Posterior vena cava (tissue), 2 donors: ENCODE measurements at regions not wholly inside any gene's neighbourhood (a gene's known extent, or its start where the extent isn't known, plus 50 kb on each side); places are given as distances from the start of the nearest gene placed in this dataset.

Source experiments
- DNase-seq: peaks from one replicate; pipeline ENCODE4 v3.0.0-alpha.2; 2020; ENCODE audit warnings: low spot score
- intact Hi-C, 2 donors: fragments of 100-400 bp; cut with DNase I; formaldehyde crosslinking; loops; one replicate each; pipeline versions ENCODE4 v1.14.1 to v1.14.2; 2022 to 2023
- donor health status: DM: yes; HTN: yes; CAD: no.
- donor health status: DM: yes; HTN: yes; CAD: no.

DNA sequence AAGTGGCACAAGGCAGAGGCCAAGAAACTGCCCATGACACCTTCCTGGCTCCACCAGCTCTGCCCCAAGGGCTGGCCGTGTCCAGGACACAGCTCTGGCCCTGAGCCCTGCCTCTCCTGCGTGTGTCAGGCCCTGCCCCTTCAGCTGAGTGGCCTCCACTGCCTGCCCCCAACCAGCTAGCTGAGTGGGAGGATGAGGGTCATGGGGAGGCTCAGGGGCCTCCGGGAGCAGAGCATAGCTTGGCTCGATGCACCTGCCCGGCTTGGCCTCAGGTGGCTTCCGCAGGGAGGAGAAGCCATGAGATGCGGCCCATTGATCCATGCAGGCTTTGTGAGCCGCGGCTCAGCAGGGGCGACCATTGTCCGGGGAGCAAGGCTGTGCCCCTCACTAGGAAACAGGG is 108.7 kb upstream of the TTC34 start:
- intact Hi-C loops: loop anchor here in 1 of 2 donors (10.0 kb wide), 1 partner anchor 145 kb away; no protein-coding TSS in a partner anchor
- DNase-seq: no peak

DNA sequence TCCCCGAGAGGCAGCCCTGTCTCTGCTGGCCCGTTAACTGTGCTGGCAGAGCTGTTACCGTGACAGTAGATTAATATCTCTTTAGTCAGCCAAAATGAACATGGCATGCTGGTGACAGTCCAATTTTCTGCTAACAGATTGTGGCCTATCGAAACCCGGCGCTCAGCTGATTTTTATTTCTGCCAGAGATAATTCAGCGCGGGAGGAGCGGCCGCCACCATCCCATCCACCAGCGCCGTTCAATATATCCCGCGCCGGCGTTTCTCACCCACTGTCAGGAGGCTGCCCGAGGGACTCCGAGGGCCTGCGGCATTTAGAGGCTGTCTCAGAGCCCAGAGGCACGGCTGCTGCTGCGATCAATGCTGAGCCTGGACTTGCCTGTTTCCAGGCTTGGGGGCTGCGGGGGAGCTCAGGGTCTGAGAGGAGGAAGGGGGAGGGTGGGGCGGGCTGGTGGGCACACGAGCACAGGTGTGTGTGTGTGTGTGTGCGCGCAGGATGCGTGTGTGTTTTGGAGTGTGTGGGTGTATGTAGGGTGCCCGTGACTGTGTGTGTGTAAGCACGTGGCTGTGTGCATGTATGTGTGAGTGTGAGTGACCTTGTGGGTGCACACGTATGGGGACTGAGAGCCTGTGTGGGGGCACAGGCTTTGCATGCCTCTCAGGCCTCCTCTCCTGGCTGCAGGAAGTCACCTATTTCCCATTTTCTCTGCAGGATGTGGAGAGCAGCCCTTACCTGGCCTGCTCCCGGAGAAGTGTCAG is 109.7 kb upstream of the ACTRT2 start:
- DNase-seq: no peak
- intact Hi-C loops: loop anchor here in 1 of 2 donors (10.0 kb wide), 1 partner anchor 143 kb away; no protein-coding TSS in a partner anchor

DNA sequence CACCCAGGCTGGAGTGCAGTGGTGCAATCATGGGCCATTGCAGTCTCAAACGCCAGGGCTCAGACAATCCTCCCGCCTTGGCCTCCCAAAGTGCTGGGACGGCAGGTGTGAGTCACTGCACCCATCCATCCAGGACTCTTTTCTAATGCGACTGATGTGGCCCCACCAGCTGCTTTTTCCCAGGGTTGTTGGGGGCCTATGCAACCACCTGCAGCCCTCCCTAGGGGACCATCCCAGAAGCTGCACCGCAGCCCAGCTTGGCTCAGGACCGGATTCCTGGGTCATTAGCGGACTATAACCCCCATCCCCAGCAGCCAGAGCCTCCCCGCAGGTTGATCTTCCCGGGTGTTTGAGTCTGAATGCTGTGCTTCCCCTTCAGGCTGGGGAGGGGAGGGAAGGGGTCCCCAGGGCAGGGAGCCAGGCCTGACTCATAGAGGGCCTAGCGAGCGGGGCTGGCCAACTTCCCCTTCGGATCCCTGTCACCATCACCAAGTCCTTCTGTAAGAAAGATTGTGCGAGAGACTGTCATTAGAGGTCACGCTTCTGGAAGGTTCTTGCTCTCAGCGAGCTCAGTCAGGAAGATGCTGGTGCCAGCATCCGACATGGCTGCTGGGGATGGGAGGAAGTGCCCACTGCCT is 108.7 kb upstream of the ACTRT2 start:
- intact Hi-C loops: loop anchor here in 1 of 2 donors (10.0 kb wide), 1 partner anchor 142 kb away; no protein-coding TSS in a partner anchor
- DNase-seq: no peak

DNA sequence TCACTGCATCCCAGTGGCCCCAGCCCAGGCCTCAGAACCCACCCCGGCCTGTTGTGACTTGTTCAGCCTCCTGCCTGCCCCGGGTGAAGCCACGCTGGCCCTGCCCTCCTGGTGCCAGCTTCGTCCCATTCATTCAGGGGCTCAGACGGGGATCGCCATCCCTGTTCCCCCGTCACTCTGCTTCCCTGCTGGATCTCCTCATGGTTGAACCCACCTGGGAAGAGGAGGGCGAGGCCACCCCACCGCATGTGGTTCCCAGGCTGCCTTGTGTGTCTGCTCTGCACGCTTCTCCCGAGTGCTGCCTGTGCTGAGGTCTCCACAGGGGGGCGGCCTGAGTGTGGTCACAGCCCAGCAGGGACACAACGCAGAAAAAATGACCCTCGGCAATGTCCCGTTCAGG is 108.2 kb upstream of the ACTRT2 start:
- intact Hi-C loops: loop anchor here in 1 of 2 donors (10.0 kb wide), 1 partner anchor 142 kb away; no protein-coding TSS in a partner anchor
- no peak for DNase-seq

DNA sequence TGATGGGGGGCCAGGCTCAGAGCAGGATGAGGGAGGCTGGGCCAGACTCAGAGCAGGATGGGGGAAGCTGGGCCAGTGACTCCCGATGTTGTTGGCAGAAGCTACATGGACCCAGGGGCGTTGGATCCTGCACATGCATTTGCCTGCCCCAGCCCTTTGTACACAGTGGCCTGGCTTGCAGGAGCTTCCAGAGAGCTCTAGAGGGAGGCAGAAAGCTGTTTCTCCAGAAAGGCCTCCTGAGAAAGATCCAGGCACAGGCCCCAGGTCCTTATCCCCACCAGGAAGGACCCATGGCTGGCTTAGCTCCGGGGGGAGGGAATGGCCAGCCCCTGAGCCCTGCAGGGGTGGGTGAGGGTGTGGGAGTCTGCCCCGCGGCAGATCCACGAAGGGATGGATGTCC is 106.6 kb upstream of the ACTRT2 start:
- no peak for DNase-seq
- intact Hi-C loops: loop anchor here in 1 of 2 donors (10.0 kb wide), 1 partner anchor 140 kb away; no protein-coding TSS in a partner anchor

DNA sequence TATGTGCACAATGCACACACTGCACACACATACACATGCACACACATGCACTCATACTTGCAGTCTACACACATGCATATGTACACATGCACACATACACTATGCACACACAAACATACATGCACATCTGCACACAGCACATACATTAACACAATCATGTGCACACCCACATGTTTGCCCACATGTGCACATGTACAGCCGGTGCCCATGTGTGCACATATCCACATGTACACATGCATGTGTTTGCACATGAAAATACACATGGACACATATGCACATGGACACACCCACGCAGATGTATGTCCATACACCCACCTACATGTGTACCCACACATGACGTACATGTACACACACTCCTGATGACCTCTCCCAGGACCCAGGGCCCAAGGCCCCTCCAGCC is 105.1 kb upstream of the ACTRT2 start:
- intact Hi-C loops: loop anchor here in 1 of 2 donors (10.0 kb wide), 1 partner anchor 139 kb away; no protein-coding TSS in a partner anchor

DNA sequence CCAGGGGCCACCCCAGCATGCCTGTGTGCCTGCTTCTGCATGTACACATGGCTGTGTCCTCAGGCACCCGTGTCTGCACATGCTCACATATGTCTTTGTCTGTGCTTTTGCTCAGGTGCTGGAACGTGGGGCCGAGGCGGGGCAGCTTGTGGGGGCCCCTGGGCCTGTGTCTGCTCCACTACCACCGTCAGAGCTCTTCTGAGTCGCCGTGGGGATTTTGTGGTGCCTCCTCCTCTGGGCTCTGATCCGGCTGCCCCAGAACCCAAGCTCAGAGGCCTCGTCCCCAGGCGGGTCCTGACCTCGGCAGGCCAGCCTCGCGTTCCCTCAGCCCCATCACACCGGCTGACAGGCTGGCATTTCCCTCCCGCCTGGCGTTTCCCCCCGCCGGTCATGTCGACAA is 104.6 kb upstream of the ACTRT2 start:
- intact Hi-C loops: loop anchor here in 1 of 2 donors (10.0 kb wide), 1 partner anchor 138 kb away; no protein-coding TSS in a partner anchor
- no peak for DNase-seq

More for the DNA sequence above, 105.1 kb upstream of the ACTRT2 start:
- no peak for DNase-seq

DNA sequence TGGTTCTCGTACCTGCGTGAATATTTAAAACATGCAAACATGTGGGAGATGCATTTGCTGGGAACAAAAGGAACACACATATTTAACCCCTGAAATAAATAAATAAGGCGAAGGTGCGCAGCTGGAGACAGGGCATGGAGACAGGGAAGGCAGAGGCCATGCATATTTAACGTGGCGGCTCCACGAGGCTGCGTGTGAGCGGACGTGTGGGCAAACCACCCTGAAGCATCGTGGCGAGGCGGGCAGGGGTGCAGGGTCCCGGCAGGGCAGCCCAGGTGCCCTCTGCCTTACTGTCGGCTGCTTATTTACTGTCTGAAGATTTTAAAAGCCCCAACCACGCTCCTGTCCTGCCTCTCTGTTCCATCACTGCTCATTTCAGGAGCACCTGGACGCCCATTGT is 104.0 kb upstream of the ACTRT2 start:
- intact Hi-C loops: loop anchor here in 1 of 2 donors (10.0 kb wide), 1 partner anchor 138 kb away; no protein-coding TSS in a partner anchor
- no peak for DNase-seq

DNA sequence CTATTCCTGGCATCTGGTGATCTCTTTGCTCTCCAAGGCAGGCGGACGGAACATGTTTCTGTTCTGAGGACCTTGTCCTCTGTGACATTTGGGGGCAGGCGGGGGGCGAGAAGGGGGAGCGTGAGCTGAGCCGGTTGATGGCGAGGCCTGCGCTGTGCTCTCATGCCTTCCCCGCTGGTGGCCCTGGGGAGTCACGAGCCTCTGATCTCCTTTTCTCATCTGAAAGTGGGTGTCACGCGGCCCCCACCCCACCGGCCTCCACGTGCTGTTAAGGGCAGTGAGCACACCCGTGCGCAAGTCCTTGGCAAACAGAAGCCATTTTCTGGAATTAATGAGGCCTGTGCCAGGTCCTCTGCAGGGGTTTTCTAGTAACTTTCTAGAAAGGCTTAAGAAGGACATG is 102.8 kb upstream of the ACTRT2 start:
- intact Hi-C loops: loop anchor here in 1 of 2 donors (10.0 kb wide), 1 partner anchor 136 kb away; no protein-coding TSS in a partner anchor
- no peak for DNase-seq

DNA sequence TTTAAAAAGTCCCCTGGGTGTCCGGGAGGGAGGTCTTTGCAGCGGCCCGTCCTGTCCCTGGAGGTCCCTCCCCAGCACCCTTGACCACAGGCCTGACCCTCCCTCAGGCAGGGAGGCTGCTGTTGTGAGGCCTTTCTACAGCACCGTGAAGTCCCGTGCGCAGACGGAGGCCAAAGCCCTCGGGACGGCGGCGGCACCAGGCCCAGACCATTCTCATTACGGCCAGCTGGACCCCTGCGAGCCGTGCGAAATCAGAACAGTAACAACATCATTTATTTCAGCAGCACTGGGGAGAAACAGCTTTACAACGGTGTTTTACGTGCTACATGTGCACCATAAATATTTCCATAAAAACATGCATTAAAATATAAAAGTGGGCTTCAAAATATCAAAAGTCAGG is 101.4 kb upstream of the ACTRT2 start:
- no peak for DNase-seq
- intact Hi-C loops: loop anchor here in 1 of 2 donors (10.0 kb wide), 1 partner anchor 135 kb away; no protein-coding TSS in a partner anchor

DNA sequence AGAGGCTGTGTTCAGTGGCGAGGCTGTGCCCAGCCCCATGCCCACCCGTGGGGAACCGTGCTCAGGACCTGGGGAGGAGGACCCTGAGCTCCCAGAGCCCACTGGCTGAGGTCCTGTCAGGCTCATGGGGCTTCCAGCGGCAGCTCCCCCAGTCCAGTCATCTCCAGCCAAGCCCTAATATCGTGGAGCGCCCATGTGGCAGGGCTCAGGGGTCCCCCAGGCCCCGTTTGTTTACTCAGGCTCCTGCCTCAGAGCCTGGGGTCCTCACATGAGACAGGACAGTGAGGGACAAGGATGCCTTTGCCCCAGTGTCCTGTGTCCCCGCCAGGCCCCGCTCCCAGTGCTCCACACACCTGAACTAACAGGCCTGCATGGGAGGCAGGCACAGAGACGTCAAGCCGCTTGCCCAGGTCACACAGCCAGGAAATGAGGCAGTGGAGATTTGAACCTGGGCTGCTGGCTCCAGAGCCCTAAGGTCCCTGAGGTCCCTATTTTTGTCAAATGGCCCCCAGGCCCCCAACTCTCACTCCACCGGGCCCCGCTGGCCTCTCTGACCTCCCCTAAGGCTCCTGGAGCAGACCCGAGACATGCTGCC is 100.7 kb upstream of the ACTRT2 start:
- intact Hi-C loops: no loop called here
- DNase-seq: no peak

DNA sequence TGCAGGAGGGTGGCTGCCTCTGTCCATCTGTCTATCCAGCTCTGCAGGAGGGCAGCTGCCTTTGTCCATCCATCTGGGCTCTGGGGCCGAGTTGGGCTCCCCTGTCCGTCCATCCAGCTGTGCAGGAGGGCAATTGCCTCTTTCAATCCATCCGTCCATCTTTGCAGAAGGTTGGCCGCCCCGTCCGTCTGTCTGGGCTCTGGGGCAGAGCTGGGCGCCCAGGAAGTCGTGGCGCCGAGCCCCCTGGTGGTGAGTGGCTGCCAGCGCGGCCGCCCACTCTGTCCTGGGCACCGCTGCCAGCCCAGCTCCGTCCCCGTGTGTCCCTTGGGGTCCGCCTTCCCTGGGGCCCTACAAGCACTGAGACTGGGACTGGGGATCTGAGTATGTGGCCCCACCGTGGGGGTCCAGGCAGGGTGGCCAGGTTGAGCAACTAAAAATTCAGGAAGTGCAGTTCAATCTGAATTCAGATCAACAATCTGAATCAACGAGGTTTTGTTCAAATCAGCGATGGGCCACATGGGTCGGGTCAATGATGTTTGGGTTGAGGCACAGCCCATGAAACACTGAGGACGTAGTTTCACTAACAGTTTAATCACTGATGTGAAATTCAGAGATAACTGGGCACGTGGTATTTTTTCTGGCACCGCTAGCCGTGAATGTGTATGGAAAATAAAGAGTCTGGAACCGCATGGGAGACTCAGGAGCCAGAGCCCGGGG is 99.1 kb upstream of the ACTRT2 start:
- intact Hi-C loops: no loop called here
- DNase-seq: no peak

DNA sequence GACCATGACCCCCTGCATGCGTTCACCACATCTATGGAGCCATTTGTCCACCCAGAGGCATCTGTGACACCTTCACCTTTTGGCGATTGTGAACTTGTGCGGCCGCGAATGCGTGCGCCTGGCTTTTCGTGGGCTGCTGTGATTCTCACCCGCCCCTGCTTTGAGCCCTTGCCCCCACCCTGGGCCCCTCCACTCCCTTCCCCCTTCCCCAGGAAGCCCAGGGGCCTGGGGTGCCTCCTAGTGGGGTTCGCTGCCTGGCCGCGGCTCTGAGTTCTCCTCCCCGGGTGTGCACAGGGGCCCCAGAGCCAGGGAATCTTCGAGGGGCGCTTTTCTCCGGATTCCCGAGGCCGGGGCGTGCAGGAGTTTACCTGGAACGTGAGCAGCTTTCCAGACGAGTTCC is 97.9 kb upstream of the ACTRT2 start:
- DNase-seq: no peak
- intact Hi-C loops: no loop called here

DNA sequence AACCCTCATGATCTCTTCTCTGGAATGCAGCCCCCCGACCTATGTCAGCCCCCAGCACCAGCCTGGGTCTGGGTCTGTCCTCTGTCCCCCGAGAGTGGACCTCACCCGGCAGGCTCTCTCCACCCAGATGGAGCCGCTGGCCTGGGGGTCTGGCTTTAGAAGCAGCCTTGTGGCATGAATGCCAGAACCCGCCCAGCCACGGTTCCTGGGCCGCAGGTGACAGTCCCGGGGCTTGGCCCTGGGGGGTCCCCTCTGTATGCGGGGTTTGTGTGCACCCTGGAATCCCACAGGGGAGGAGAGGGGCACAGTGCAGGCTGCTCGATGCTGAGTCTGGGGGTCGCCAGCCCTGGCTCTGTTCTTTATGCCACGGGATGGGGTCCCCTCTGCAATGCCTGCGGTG is 96.0 kb upstream of the ACTRT2 start:
- intact Hi-C loops: no loop called here

DNA sequence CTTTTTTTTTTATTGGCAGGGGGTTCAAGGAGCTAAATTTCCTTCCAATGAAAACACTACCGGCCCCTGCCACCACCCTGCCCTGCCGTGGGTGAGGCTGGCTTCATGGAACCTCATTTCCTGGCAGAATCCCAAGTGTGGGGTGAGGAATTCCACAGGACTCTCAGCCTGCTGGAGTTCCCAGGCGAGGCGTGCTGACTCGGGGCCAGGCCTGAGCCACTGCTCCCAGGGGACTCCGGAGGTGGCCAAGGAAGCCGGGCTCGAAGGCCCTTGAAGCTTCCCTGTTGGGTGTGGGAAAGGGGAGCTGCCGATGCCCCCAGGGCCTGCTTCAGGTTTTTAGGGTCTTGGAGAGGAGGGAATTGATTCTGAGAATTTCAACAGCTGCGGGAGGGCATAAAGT is 95.3 kb upstream of the ACTRT2 start:
- intact Hi-C loops: no loop called here
- no peak for DNase-seq

More for the DNA sequence above, 96.0 kb upstream of the ACTRT2 start:
- no peak for DNase-seq

DNA sequence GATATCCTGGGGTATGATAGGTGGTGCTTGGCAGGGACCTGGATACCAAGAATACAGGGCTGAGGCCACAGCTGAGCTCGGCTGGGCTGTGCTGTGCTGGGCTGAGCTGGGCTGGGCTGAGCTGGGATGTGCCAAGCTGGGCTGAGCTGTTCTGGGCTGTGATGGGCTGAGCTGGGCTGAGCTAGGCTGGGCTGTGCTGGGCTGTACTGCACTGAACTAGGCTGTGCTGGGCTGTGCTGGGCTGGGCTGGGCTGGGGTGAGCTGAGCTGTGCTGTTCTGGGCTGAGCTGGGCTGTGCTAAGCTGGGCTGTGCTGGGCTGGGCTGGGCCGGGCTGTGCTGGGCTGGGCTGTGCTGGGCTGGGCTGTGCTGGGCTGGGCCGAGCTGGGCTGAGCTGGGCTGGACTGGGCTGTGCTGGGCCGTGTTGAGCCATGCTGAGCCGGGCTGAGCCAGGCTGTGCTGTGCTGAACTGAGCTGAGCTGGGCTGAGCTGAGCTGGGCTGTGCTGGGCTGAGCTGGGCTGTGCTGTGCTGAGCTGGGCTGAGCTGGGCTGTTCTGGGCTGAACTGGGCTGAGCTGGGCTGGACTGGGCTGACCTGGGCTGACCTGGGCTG is 94.7 kb upstream of the ACTRT2 start:
- DNase-seq: no peak
- intact Hi-C loops: no loop called here

DNA sequence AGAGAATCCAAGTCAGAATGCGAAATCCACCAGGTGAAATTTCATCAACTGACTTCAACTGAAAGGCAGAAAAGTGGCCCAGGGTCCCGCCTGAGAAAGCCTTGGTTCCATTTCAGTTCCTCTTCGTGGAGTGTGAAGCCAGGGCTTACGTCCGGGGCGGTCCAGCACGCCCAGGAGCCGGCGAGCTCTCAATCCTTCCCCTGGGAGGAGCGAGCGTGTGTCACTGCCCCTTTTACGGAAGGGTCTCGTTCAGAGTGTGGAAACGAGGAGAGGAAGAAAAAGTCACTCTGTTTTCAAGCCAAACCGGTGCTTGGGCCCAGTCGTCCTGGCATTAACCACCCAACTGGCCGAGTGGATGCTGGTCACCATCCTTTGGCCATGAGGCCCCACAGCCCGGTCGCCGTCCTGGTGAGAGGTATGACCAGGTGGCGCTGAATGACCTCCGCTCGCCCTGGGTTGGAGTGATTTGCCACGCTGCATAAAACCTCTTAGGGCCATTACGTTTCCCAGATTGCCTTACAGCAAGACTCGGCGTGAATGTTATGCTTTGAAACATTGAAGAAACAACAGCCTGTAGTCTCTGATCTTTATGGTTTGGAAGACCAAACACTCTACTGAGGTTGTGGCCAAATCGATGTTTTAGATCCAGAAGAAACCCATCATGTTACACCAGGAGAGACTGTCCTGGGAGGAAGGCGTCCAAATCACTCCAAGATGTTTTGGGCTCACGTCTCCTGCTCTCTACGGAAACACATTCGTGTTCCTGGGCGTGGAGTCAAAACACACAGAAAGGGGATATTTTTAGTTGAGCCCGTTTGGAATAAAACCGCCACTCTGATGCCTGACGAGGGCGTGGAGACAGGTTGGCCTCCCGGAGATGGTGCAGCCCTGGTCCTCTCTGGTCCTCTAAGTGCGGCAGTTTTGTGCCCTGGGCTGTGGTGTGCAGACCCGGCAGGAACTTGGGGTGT is 93.6 kb upstream of the ACTRT2 start:
- no peak for DNase-seq
- intact Hi-C loops: no loop called here
